ENCODE measurements at regions not wholly inside any gene's neighbourhood (a gene's known extent, or its start where the extent isn't known, plus 50 kb on each side); places are given as distances from the start of the nearest gene placed in this dataset.

GRCh38 chr12:77560714-77561113 lies 270.0 kb upstream of the NAV3 start:
- no peak for DNase-seq

GRCh38 chr12:77559400-77560074 lies 271.2 kb upstream of the NAV3 start:
- DNase-seq, result no peak

- DNase-seq, result no peak
Measured at GRCh38 chr12:77555074-77555473, 275.6 kb upstream of the NAV3 start.

- no peak for DNase-seq
Measured at GRCh38 chr12:77553976-77554619, 276.6 kb upstream of the NAV3 start.

GRCh38 chr12:77549383-77550128 lies 281.1 kb upstream of the NAV3 start:
- DNase-seq, result no peak

GRCh38 chr12:77548797-77549196 lies 281.9 kb upstream of the NAV3 start:
- no peak for DNase-seq

- no peak for DNase-seq
Measured at GRCh38 chr12:77540097-77540496, 290.6 kb upstream of the NAV3 start.

GRCh38 chr12:77537663-77538062 lies 293.0 kb upstream of the NAV3 start:
- DNase-seq, result no peak

- DNase-seq, result no peak
Measured at GRCh38 chr12:77535734-77536133, 295.0 kb upstream of the NAV3 start.

- DNase-seq, result no peak
Measured at GRCh38 chr12:77531912-77532311, 298.8 kb upstream of the NAV3 start.

- no peak for DNase-seq
Measured at GRCh38 chr12:77522247-77522646, 308.4 kb upstream of the NAV3 start.

GRCh38 chr12:77521508-77522115 lies 309.1 kb upstream of the NAV3 start:
- DNase-seq, result no peak

GRCh38 chr12:77514511-77514910 lies 316.2 kb upstream of the NAV3 start:
- DNase-seq, result no peak

- DNase-seq, result no peak
Measured at GRCh38 chr12:77510985-77511384, 319.7 kb upstream of the NAV3 start.

- no peak for DNase-seq
Measured at GRCh38 chr12:77504466-77504865, 326.2 kb upstream of the NAV3 start.

- no peak for DNase-seq
Measured at GRCh38 chr12:77500089-77500488, 330.6 kb upstream of the NAV3 start.

GRCh38 chr12:77497647-77498046 lies 333.0 kb upstream of the NAV3 start:
- no peak for DNase-seq

GRCh38 chr12:77496714-77497113 lies 334.0 kb upstream of the NAV3 start:
- DNase-seq, result no peak

GRCh38 chr12:77494296-77494695 lies 336.4 kb upstream of the NAV3 start:
- DNase-seq, result no peak

- DNase-seq, result no peak
Measured at GRCh38 chr12:77493302-77494168, 337.2 kb upstream of the NAV3 start.

GRCh38 chr12:77492536-77492935 lies 338.2 kb upstream of the NAV3 start:
- DNase-seq, result no peak

GRCh38 chr12:77489331-77489970 lies 341.2 kb upstream of the NAV3 start:
- no peak for DNase-seq

Measured in NCI-H2029 (cell line).